ENCODE measurements at regions not wholly inside any gene's neighbourhood (a gene's known extent, or its start where the extent isn't known, plus 50 kb on each side); places are given as distances from the start of the nearest gene placed in this dataset.

DNA sequence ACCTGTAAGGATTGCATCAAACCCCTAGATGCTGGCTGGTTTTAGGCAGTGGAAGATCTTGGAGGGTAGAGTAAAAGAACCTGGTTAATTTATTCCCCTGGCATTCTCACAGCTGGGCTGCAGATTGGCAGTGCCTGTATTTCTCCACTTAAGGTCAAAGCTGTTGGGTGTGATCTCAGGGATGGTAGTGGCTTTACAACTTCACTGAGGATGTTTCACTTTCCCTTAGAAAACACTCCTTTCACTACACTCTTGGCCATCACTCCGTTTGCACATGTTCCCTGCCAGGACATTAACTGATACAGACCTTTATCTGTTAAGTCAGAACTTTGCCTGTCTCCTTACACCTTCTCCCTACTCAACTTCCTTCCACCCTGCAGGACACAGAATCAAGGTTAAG lies 779.1 kb upstream of the SEMA6D start:
- Mint-ChIP-seq H3K4me3 (no peak overlapping the region), H3K27ac (no peak overlapping the region; a peak in 1 of 7 replicates), H3K27me3 (ENCODE audit: low read depth) (no peaks in the 10 kb centered on the region), H3K36me3 (ENCODE audit: insufficient read depth in 1 of 3, low read depth in 3 of 3) (no peaks in the 10 kb centered on the region), H3K4me1 (no peaks in the 10 kb centered on the region), H3K9me3 (no peaks in the 10 kb centered on the region)
- no peak for DNase-seq
- TF ChIP-seq, protein P1, sequence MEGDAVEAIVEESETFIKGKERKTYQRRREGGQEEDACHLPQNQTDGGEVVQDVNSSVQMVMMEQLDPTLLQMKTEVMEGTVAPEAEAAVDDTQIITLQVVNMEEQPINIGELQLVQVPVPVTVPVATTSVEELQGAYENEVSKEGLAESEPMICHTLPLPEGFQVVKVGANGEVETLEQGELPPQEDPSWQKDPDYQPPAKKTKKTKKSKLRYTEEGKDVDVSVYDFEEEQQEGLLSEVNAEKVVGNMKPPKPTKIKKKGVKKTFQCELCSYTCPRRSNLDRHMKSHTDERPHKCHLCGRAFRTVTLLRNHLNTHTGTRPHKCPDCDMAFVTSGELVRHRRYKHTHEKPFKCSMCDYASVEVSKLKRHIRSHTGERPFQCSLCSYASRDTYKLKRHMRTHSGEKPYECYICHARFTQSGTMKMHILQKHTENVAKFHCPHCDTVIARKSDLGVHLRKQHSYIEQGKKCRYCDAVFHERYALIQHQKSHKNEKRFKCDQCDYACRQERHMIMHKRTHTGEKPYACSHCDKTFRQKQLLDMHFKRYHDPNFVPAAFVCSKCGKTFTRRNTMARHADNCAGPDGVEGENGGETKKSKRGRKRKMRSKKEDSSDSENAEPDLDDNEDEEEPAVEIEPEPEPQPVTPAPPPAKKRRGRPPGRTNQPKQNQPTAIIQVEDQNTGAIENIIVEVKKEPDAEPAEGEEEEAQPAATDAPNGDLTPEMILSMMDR (conservative IDR thresholded peaks at IDR 0.05), result no peak
- Histone ChIP-seq H2BK12ac (ENCODE audit: insufficient read length, low read depth, low read length) (no peak overlapping the region), H3K14ac (ENCODE audit: insufficient read depth, low read length) (no peak overlapping the region), H4K5ac (ENCODE audit: insufficient read length, low read depth, low read length) (no peak overlapping the region), H4K20me1 (ENCODE audit: control insufficient read depth, insufficient read depth, insufficient read length) (no peaks in the 10 kb centered on the region), H3K4ac (ENCODE audit: low read depth, low read length) (no peak overlapping the region), H3K23ac (ENCODE audit: insufficient read length, low read depth, low read length) (no peak overlapping the region), H3K9me3 (ENCODE audit: control insufficient read depth, low read depth, low read length) (no peaks in the 10 kb centered on the region), H2BK120ac (ENCODE audit: low read depth, low read length, poor library complexity, severe bottlenecking) (no peak overlapping the region), H3K56ac (ENCODE audit: insufficient read length, low read depth, low read length) (no peak overlapping the region), H4K91ac (ENCODE audit: insufficient read length, low read depth, low read length) (no peak overlapping the region), H3K9ac (ENCODE audit: extremely low read depth, insufficient read length, low read length) (no peak overlapping the region), H3K79me1 (ENCODE audit: insufficient read depth, low read depth, low read length, poor library complexity, severe bottlenecking) (no peaks in the 10 kb centered on the region), H3K79me2 (ENCODE audit: insufficient read depth, low read length) (no peaks in the 10 kb centered on the region), H3K27me3 (ENCODE audit: insufficient read depth, low read length) (no peaks in the 10 kb centered on the region), H3K18ac (ENCODE audit: insufficient read length, low read depth, low read length) (no peak overlapping the region), H2AK5ac (ENCODE audit: insufficient read length, low read length) (no peak overlapping the region), H4K8ac (replicated peaks; ENCODE audit: insufficient read length, low read depth, low read length) (no peak overlapping the region), H2AFZ (ENCODE audit: low read length) (no peak overlapping the region), H3K27ac (ENCODE audit: insufficient read length, low read depth, low read length) (no peak overlapping the region), H3K23me2 (ENCODE audit: insufficient read length, low read depth, low read length, poor library complexity, severe bottlenecking) (no peaks in the 10 kb centered on the region), H3K4me2 (ENCODE audit: insufficient read depth, insufficient read length, low read length) (no peak overlapping the region), H2BK15ac (ENCODE audit: low read depth, low read length) (no peak overlapping the region), H3T11ph (ENCODE audit: low read length) (no peak overlapping the region), H2BK5ac (ENCODE audit: insufficient read length, low read length) (no peak overlapping the region), H2BK20ac (ENCODE audit: low read depth, low read length, poor library complexity, severe bottlenecking) (no peak overlapping the region), H3K4me1 (ENCODE audit: insufficient read depth, low read length) (no peaks in the 10 kb centered on the region)
- no CpG with 5 or more reads among the region's 1 CpG for WGBS (ENCODE audit: extremely low coverage, insufficient read length, low lambda C conversion rate)

Measured in H9 (cell line).